ENCODE measurements at regions not wholly inside any gene's neighbourhood (a gene's known extent, or its start where the extent isn't known, plus 50 kb on each side); places are given as distances from the start of the nearest gene placed in this dataset.

DNA sequence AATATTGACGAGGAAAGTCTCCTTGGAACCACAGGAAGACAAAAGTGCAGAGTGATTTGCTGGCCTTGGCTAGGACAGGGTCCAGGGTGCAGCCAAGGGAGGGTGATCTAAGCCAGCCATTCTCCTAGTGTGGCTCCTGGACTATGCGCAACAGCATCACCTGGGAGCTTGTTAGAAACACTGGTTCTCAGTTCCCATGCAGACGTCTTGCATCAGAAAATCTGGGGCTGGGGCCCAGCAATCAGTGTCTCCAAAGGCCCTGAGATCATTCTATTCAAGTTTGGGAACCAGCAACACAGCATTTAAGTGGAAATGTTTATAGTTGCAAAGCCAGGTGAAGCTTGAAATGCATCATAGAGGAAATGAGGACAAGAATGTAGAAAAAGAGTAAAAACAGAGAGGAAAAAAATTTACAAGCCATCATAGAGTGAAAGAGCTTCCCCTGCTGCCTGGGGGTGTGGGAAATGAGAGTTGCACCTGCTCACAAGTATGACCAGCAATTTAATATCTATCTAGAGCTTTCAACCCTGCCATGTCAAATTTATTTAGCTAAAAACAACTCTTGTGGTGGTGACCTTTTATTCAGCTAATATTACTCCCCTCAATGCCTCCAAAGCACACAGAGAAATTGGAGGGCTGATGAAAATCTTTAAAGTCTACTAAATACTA, 54.4 kb upstream of the SEC11C start:
- TF ChIP-seq, protein P1, sequence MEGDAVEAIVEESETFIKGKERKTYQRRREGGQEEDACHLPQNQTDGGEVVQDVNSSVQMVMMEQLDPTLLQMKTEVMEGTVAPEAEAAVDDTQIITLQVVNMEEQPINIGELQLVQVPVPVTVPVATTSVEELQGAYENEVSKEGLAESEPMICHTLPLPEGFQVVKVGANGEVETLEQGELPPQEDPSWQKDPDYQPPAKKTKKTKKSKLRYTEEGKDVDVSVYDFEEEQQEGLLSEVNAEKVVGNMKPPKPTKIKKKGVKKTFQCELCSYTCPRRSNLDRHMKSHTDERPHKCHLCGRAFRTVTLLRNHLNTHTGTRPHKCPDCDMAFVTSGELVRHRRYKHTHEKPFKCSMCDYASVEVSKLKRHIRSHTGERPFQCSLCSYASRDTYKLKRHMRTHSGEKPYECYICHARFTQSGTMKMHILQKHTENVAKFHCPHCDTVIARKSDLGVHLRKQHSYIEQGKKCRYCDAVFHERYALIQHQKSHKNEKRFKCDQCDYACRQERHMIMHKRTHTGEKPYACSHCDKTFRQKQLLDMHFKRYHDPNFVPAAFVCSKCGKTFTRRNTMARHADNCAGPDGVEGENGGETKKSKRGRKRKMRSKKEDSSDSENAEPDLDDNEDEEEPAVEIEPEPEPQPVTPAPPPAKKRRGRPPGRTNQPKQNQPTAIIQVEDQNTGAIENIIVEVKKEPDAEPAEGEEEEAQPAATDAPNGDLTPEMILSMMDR (IDR thresholded peaks at IDR 0.05 in 4 of 5, conservative IDR thresholded peaks at IDR 0.05 in 1 of 5), result no peak
- TF ChIP-seq POLR2A (IDR thresholded peaks at IDR 0.05), result no peak
